Spleen (tissue), 7 donors: ENCODE measurements at regions not wholly inside any gene's neighbourhood (a gene's known extent, or its start where the extent isn't known, plus 50 kb on each side); places are given as distances from the start of the nearest gene placed in this dataset.

Experiments used
- CTCF ChIP-seq, 11 experiments: fragments of 200-600 bp in 7 of 11; fragments of 450-650 bp in 4 of 11; sonication (generic) in 4 of 11; IDR thresholded peaks in 8 of 11; conservative IDR thresholded peaks in 3 of 11; 1 replicate in 7 of 11; 2 replicates in 4 of 11; pipeline versions ENCODE4 v1.4.0 to v1.8.0; 2016 to 2021; ENCODE audit warnings: antibody characterized with exemption in 11 of 11, inconsistent platforms in 4 of 11, mild to moderate bottlenecking in 1 of 11
- POLR2A ChIP-seq, 3 donors: fragments of 450-650 bp; IDR thresholded peaks; one replicate each; pipeline ENCODE4 v1.5.1; 2017; ENCODE audit warnings: antibody characterized with exemption in 3 of 3, mild to moderate bottlenecking in 1 of 3
- POLR2AphosphoS5 ChIP-seq, 3 donors: sonication (generic); formaldehyde crosslinking; IDR thresholded peaks; one replicate each; pipeline ENCODE4 v1.5.1; 2017; ENCODE audit warnings: antibody characterized with exemption in 3 of 3
- donor health status: DM: no; HTN: no; CAD: no; lungs with moderate emphysema.
- donor health status: DM: no; HTN: no; CAD: no.
- donor health status: DM: no; HTN: no; CAD: no.

GRCh38 chr3:95049841-95050240, 987.0 kb downstream of the NSUN3 start:
- TF ChIP-seq CTCF (IDR thresholded peaks at IDR 0.05 in 8 of 11, conservative IDR thresholded peaks at IDR 0.05 in 3 of 11) (no peak), POLR2A (IDR thresholded peaks at IDR 0.05) (no peak), POLR2AphosphoS5 (IDR thresholded peaks at IDR 0.05) (no peak)
